HFFc6 (cell line): ENCODE measurements at regions not wholly inside any gene's neighbourhood (a gene's known extent, or its start where the extent isn't known, plus 50 kb on each side); places are given as distances from the start of the nearest gene placed in this dataset.

ENCODE experiments used
- DNase-seq: peaks from one replicate; pipeline ENCODE4 v3.0.0-alpha.2; 2018
- H3K27ac Mint-ChIP-seq: 2 replicates; pipeline ENCODE4 v1.8.0; 2020; ENCODE audit warnings: mild to moderate bottlenecking, mixed read lengths
- H3K27me3 Mint-ChIP-seq: 2 replicates; pipeline ENCODE4 v1.8.0; 2021; ENCODE audit warnings: mild to moderate bottlenecking, moderate library complexity, mixed read lengths; ENCODE audit not compliant: insufficient read depth
- H3K36me3 Mint-ChIP-seq: 2 replicates; pipeline ENCODE4 v1.8.0; 2021; ENCODE audit warnings: low read depth, mixed read lengths
- H3K4me1 Mint-ChIP-seq: 2 replicates; pipeline ENCODE4 v1.8.0; 2020; ENCODE audit warnings: low read depth, mixed read lengths
- H3K4me3 Mint-ChIP-seq: 2 replicates; pipeline ENCODE4 v1.8.0; 2020; ENCODE audit warnings: mild to moderate bottlenecking, moderate library complexity, mixed read lengths
- H3K9me3 Mint-ChIP-seq: 2 replicates; pipeline ENCODE4 v1.8.0; 2020; ENCODE audit warnings: mild to moderate bottlenecking, mixed read lengths
- TF ChIP-seq, protein P1 (sequence below): fragments of 200-600 bp; sonication (generic); IDR thresholded peaks from 2 replicates; pipeline ENCODE4 v1.5.0; 2021; ENCODE audit warnings: antibody characterized with exemption, mild to moderate bottlenecking

DNA sequence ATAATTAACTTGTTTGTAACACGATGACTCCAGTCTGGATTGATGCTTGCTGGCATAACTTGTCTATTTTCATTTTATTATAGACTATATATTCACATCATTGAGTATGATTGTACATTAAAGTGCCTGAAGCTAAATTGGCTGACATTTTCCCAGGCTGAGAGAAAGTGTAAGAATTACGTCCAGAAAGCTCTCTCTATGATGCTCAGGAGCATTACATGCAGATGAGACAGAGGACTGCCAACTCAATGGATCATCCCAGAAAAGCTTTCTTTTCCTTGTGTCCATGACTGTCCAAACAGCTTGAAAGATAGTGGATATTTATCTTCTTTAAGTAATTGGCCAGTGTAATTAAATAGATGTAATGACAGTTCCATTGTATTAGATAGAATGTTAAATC is 1372.2 kb upstream of the TMEFF2 start:
- no peaks in the 10 kb centered on the region; the same call in 1 of the 2 replicates for H3K36me3 Mint-ChIP-seq
- peaks cover 29% of the 10 kb centered on the region for H3K9me3 Mint-ChIP-seq
- DNase-seq: no peak
- no peaks in the 10 kb centered on the region for H3K27me3 Mint-ChIP-seq
- no peak overlapping the region for H3K27ac Mint-ChIP-seq
- H3K4me1 Mint-ChIP-seq: no peaks in the 10 kb centered on the region
- TF ChIP-seq, protein P1, sequence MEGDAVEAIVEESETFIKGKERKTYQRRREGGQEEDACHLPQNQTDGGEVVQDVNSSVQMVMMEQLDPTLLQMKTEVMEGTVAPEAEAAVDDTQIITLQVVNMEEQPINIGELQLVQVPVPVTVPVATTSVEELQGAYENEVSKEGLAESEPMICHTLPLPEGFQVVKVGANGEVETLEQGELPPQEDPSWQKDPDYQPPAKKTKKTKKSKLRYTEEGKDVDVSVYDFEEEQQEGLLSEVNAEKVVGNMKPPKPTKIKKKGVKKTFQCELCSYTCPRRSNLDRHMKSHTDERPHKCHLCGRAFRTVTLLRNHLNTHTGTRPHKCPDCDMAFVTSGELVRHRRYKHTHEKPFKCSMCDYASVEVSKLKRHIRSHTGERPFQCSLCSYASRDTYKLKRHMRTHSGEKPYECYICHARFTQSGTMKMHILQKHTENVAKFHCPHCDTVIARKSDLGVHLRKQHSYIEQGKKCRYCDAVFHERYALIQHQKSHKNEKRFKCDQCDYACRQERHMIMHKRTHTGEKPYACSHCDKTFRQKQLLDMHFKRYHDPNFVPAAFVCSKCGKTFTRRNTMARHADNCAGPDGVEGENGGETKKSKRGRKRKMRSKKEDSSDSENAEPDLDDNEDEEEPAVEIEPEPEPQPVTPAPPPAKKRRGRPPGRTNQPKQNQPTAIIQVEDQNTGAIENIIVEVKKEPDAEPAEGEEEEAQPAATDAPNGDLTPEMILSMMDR: no peak
- H3K4me3 Mint-ChIP-seq: no peak overlapping the region

DNA sequence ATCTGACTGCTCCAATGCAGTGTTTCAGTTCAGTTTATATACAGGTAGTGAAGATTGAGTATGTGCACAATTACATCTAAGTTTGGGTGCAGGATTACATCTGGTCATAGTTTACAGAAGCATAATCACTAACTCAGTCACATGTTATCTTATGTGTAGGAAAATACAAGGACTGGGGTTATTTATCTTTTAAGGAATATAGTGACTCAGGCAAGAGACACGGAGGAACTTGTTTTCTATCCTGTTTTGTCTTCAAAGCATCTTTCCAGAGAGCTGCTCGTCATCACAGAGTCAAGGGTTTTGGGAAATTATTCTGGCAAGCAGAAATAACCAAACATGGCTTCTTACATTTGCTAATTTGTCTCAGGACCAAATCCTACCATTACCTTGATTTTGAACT is 1371.5 kb upstream of the TMEFF2 start:
- no peak overlapping the region for H3K4me3 Mint-ChIP-seq

DNA sequence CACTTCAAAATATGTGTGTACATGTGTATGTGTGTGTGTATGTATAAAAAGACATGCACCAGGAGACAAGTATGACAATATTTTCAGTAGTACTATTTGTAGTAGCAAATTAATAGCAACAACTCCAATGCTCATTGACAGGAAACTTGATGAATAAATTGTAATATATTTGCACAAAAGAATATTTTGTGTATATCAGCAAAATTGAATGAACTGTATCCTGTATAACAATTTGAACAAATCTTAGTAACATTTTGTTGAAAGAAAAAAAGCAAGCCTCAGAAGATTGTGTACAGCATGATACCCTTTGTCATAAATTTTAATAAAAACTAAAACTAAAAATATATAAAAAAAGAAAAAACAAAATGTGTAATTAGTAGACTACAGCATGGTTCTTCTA is 1367.3 kb upstream of the TMEFF2 start:
- Mint-ChIP-seq H3K36me3 (no peaks in the 10 kb centered on the region; the same call in 1 of the 2 replicates), H3K9me3 (peaks cover 20% of the 10 kb centered on the region), H3K4me1 (no peaks in the 10 kb centered on the region), H3K27me3 (no peaks in the 10 kb centered on the region), H3K4me3 (no peak overlapping the region), H3K27ac (no peak overlapping the region)
- DNase-seq: no peak
- TF ChIP-seq, protein P1: no peak

More for the DNA sequence above, 1371.5 kb upstream of the TMEFF2 start:
- TF ChIP-seq, protein P1: no peak
- no peak overlapping the region for H3K27ac Mint-ChIP-seq
- H3K36me3 Mint-ChIP-seq: no peaks in the 10 kb centered on the region; the same call in 1 of the 2 replicates
- H3K27me3 Mint-ChIP-seq: no peaks in the 10 kb centered on the region
- H3K9me3 Mint-ChIP-seq: peaks cover 31% of the 10 kb centered on the region
- H3K4me1 Mint-ChIP-seq: no peaks in the 10 kb centered on the region
- no peak for DNase-seq

DNA sequence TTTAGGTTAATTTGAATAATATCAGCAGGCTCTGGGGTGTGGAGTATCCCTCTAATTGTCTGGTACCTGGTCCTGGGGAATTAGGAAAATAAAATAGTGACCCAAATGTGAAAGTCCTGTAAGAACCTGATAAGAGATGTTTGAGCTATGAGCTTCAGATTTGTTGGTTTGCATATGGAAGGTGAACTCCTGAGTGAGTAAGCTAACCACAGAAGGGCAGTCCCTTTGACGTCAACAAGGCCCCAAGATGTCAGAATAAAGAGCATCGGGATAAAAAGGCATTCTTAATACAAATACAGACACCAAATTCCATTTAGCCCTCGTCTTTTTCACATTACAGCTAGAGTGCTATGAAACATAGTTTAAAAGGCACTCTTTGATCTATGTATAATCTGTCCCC is 1366.3 kb upstream of the TMEFF2 start:
- no peak for DNase-seq

DNA sequence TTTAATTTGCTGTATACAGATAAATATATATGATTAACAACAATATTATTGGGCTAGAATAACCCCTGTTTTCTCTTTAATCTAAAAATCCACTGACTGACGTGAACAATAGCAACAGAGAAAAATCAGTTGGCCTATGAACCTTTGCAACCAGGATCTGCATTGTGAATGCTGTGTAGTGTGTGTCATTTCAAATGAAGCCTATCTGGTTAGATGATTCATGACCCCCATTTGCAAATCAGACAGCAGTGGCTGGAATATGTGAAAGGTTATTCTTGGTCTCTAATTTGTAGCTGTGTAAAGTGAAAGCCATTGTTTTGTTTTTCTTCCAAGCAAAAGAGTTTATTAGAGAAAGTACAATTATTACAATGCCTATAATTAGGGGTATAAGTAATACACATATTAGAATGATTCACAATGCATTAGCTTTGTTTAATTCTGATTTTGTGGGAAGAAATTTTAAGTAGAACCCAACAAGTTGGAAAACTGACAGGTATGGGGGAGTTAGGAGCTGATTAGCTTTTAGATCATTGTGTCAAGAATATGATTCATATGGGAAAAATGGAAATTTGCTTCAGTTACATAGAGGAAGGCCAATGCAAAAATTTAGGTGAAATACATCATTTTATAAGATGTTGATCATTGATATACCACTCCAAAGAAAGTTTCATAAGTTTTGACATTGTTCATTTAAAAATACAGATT is 1362.2 kb upstream of the TMEFF2 start:
- H3K4me1 Mint-ChIP-seq: no peaks in the 10 kb centered on the region
- H3K9me3 Mint-ChIP-seq: peaks cover 16% of the 10 kb centered on the region
- no peak for DNase-seq
- TF ChIP-seq, protein P1: no peak
- H3K27me3 Mint-ChIP-seq: no peaks in the 10 kb centered on the region
- no peak overlapping the region for H3K27ac Mint-ChIP-seq
- H3K36me3 Mint-ChIP-seq: no peaks in the 10 kb centered on the region
- no peak overlapping the region for H3K4me3 Mint-ChIP-seq

More for the DNA sequence above, 1366.3 kb upstream of the TMEFF2 start:
- Mint-ChIP-seq H3K4me1 (no peaks in the 10 kb centered on the region), H3K36me3 (no peaks in the 10 kb centered on the region; the same call in 1 of the 2 replicates), H3K9me3 (peaks cover 20% of the 10 kb centered on the region), H3K27me3 (no peaks in the 10 kb centered on the region), H3K4me3 (no peak overlapping the region), H3K27ac (no peak overlapping the region)
- TF ChIP-seq, protein P1: no peak
